Coronary artery (tissue), 2 donors: ENCODE measurements at regions not wholly inside any gene's neighbourhood (a gene's known extent, or its start where the extent isn't known, plus 50 kb on each side); places are given as distances from the start of the nearest gene placed in this dataset.

ENCODE experiments used
- DNase-seq: peaks from one replicate; pipeline ENCODE4 v3.0.0-alpha.2; 2017; ENCODE audit warnings: low spot score
- H3K27ac ChIP-seq, 2 donors: fragments of 200-600 bp; sonication (generic); one replicate each; pipeline ENCODE4 v1.5.1; 2016 to 2019
- H3K4me3 ChIP-seq: fragments of 200-600 bp; sonication (generic); 2 replicates; pipeline ENCODE4 v1.5.1; 2016; ENCODE audit warnings: mild to moderate bottlenecking, moderate library complexity
- CTCF ChIP-seq: fragments of 200-600 bp; sonication (generic); IDR thresholded peaks from one replicate; pipeline ENCODE4 v1.5.1; 2019; ENCODE audit warnings: antibody characterized with exemption

GRCh38 chr5:82832445-82832844 is 244.7 kb downstream of the TMEM167A start:
- no peak for DNase-seq
- no peak for TF ChIP-seq CTCF

GRCh38 chr5:82828211-82828610 is 249.0 kb downstream of the TMEM167A start:
- TF ChIP-seq CTCF: no peak
- Histone ChIP-seq H3K4me3 (no peak overlapping the region), H3K27ac (no peak overlapping the region)
- DNase-seq: no peak

More at GRCh38 chr5:82832445-82832844, 244.7 kb downstream of the TMEM167A start:
- H3K27ac ChIP-seq: no peak overlapping the region
- no peak overlapping the region for H3K4me3 ChIP-seq

- Histone ChIP-seq H3K4me3 (no peak overlapping the region), H3K27ac (no peak overlapping the region)
- TF ChIP-seq CTCF: no peak
- DNase-seq: no peak
Measured at GRCh38 chr5:82827651-82828050, 249.5 kb downstream of the TMEM167A start.

GRCh38 chr5:82822634-82822927 is 254.6 kb downstream of the TMEM167A start:
- H3K4me3 ChIP-seq: no peak overlapping the region
- no peak overlapping the region for H3K27ac ChIP-seq
- no peak for TF ChIP-seq CTCF
- no peak for DNase-seq

- DNase-seq: no peak
- Histone ChIP-seq H3K4me3 (no peak overlapping the region), H3K27ac (no peak overlapping the region)
- no peak for TF ChIP-seq CTCF
Measured at GRCh38 chr5:82821846-82822633, 255.2 kb downstream of the TMEM167A start.

- no peak overlapping the region for H3K27ac ChIP-seq
- no peak overlapping the region for H3K4me3 ChIP-seq
- DNase-seq: no peak
- no peak for TF ChIP-seq CTCF
Measured at GRCh38 chr5:82820961-82821845, 256.0 kb downstream of the TMEM167A start.
